ENCODE measurements at regions not wholly inside any gene's neighbourhood (a gene's known extent, or its start where the extent isn't known, plus 50 kb on each side); places are given as distances from the start of the nearest gene placed in this dataset.

GRCh38 chr11:57069942-57070341 lies 81.2 kb downstream of the OR5AK2 start:
- TF ChIP-seq EP300 (IDR thresholded peaks at IDR 0.05) (no peak), CTCF (IDR thresholded peaks at IDR 0.05) (no peak), POLR2A (IDR thresholded peaks at IDR 0.05) (no peak)

All from tibial nerve (tissue), 4 donors.